MCF 10A (cell line): ENCODE measurements at regions not wholly inside any gene's neighbourhood (a gene's known extent, or its start where the extent isn't known, plus 50 kb on each side); places are given as distances from the start of the nearest gene placed in this dataset.

Experiments used
- BruUV-seq: library from RNA; stranded (reverse); fragments of 400-500 nt; replicated peaks from 2 replicates; lab custom pipeline; 2021; lab: Mats Ljungman, UMichigan
- CTCF ChIA-PET: fragments of 300-600 bp; sonication (Branson Sonifier 250); formaldehyde crosslinking; extraction: SDS; loops from one replicate; lab custom pipeline; 2021; ENCODE audit warnings: antibody characterized with exemption, inconsistent platforms; lab: Yijun Ruan, JAX
- POLR2A ChIA-PET: fragments of 300-600, 350-650 bp; sonication (Branson Sonifier 250); formaldehyde crosslinking; extraction: SDS; loops from one replicate; lab custom pipeline; 2020; ENCODE audit warnings: antibody characterized with exemption, inconsistent platforms; lab: Yijun Ruan, JAX
- DNase-seq: peaks from one replicate; pipeline ENCODE4 v3.0.0-alpha.2; 2018; ENCODE audit not compliant: unreplicated experiment
- H3K27ac Mint-ChIP-seq: one replicate; pipeline ENCODE4 v1.8.0; 2022; ENCODE audit warnings: mild to moderate bottlenecking, low read depth, mixed read lengths; ENCODE audit not compliant: unreplicated experiment
- H3K27me3 Mint-ChIP-seq: one replicate; pipeline ENCODE4 v1.8.0; 2022; ENCODE audit warnings: mixed read lengths; ENCODE audit not compliant: insufficient read depth, unreplicated experiment
- H3K36me3 Mint-ChIP-seq: one replicate; pipeline ENCODE4 v1.8.0; 2022; ENCODE audit warnings: mild to moderate bottlenecking, moderate library complexity, mixed read lengths; ENCODE audit not compliant: insufficient read depth, unreplicated experiment
- H3K4me1 Mint-ChIP-seq: one replicate; pipeline ENCODE4 v1.8.0; 2022; ENCODE audit warnings: mixed read lengths; ENCODE audit not compliant: insufficient read depth, unreplicated experiment
- H3K4me3 Mint-ChIP-seq: one replicate; pipeline ENCODE4 v1.8.0; 2022; ENCODE audit warnings: mild to moderate bottlenecking, moderate library complexity, mixed read lengths; ENCODE audit not compliant: unreplicated experiment
- H3K9me3 Mint-ChIP-seq: one replicate; pipeline ENCODE4 v1.8.0; 2022; ENCODE audit warnings: mixed read lengths; ENCODE audit not compliant: unreplicated experiment
- intact Hi-C: fragments of 100-400 bp; cut with micrococcal nuclease; formaldehyde crosslinking; loops from 2 replicates; pipeline ENCODE4 v1.14.1; 2022
- TF ChIP-seq, protein P1 (sequence below): fragments of 200-600 bp; IDR thresholded peaks from one replicate; pipeline ENCODE4 v1.8.0; 2022; ENCODE audit warnings: antibody characterized with exemption, mild to moderate bottlenecking; ENCODE audit not compliant: unreplicated experiment

DNA sequence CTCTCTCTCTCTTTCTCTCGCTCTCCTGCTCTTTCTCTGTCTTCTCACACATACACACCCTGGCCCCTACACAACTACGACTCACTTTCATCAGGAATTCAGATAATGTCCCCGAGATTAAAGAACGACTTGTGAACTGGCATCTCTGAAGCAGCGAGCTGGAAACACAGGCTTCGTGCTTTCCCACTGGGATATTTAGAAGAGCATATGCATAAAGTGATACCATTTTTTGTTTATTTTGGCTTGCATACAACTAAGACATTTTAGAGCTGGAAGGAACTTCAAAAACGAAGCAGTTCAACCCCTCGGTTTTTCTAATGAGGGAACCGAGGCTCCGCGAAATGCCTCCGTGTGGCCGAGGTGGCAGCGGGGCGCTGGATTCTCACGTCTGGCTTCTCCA lies 88.6 kb downstream of the ZBTB18 start:
- Mint-ChIP-seq H3K27ac (no peak overlapping the region), H3K9me3 (peaks cover 10% of the 10 kb centered on the region), H3K4me3 (no peak overlapping the region), H3K36me3 (no peaks in the 10 kb centered on the region), H3K27me3 (no peaks in the 10 kb centered on the region), H3K4me1 (no peaks in the 10 kb centered on the region)
- no TSS peak for BruUV-seq
- TF ChIP-seq, protein P1, sequence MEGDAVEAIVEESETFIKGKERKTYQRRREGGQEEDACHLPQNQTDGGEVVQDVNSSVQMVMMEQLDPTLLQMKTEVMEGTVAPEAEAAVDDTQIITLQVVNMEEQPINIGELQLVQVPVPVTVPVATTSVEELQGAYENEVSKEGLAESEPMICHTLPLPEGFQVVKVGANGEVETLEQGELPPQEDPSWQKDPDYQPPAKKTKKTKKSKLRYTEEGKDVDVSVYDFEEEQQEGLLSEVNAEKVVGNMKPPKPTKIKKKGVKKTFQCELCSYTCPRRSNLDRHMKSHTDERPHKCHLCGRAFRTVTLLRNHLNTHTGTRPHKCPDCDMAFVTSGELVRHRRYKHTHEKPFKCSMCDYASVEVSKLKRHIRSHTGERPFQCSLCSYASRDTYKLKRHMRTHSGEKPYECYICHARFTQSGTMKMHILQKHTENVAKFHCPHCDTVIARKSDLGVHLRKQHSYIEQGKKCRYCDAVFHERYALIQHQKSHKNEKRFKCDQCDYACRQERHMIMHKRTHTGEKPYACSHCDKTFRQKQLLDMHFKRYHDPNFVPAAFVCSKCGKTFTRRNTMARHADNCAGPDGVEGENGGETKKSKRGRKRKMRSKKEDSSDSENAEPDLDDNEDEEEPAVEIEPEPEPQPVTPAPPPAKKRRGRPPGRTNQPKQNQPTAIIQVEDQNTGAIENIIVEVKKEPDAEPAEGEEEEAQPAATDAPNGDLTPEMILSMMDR = no peak
- DNase-seq = no peak
- ChIA-PET POLR2A (no interaction called here), CTCF (no interaction called here)
- intact Hi-C loops = no loop called here

DNA sequence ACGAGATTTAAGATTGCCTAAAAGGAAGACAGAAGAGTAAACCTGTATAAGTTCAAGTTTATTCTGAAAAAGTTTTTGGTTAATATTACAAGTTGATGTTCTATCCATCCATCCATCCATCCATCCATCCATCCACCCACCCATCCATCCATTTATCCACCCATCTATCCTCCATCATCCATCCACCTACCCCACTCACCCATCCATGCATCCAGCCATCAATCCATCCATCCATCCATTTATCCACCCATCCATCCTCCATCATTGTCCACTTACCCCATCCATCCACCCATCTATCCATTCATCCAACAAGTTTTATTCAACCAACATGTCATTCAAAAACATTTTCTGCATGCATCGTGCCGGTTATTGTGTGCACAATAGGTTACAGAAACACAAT lies 89.3 kb downstream of the ZBTB18 start:
- no peak for DNase-seq
- no TSS peak for BruUV-seq
- Mint-ChIP-seq H3K4me3 (no peak overlapping the region), H3K9me3 (peaks cover 10% of the 10 kb centered on the region), H3K27ac (no peak overlapping the region), H3K36me3 (no peaks in the 10 kb centered on the region), H3K4me1 (no peaks in the 10 kb centered on the region), H3K27me3 (no peaks in the 10 kb centered on the region)
- TF ChIP-seq, protein P1 = no peak
- ChIA-PET CTCF (no interaction called here), POLR2A (no interaction called here)
- intact Hi-C loops = no loop called here

DNA sequence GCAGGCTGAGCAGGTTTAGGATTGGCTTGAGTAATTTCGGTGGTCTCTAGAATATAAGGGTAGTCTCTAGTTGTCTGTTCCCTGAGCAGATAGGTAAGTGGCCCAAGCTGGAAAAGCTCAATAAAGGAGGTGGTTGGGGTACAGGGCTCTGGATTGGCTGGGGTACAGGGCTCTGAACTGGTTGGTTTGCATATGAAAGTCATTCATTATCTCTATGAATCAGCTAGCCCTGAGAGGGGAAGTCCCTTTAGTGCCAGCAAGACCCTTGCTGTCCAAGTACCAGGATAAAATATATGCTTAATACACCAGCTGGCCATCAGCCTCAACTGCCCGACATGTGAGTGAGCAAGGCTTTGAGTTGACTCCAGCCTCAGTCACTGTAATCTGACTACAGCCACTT lies 93.0 kb downstream of the ZBTB18 start:
- CTCF ChIA-PET = interaction anchor here (0.6 to 0.7 kb wide), 2 partner anchors 43 to 1426 kb away, joined by 3 read pairs; no protein-coding TSS in a partner anchor

DNA sequence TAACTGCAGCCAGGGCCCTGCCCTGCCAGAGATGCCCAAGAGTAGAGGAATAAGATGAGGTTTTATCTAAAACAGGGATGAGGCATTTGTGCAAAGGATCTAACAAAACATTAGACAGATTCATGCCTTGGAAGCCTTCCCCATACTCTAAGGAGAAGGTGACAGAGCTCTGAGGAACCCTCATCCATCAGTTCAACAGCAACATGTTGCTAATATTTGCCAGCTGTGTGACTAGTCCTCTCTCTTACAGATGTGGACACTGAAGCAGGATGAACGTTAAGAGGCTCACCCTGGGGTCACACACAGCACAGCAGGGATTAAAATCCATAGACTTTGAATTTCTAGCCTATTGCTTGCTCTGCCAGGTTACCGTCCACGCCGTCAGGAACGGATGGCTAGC lies 99.0 kb downstream of the ZBTB18 start:
- H3K4me3 Mint-ChIP-seq = no peak overlapping the region
- H3K36me3 Mint-ChIP-seq = no peaks in the 10 kb centered on the region
- H3K27ac Mint-ChIP-seq = no peak overlapping the region
- intact Hi-C loops = no loop called here
- ChIA-PET CTCF (interaction anchor here (0.6 kb wide), 2 partner anchors 124 to 379 kb away, joined by 3 read pairs; no protein-coding TSS in a partner anchor), POLR2A (no interaction called here)
- BruUV-seq = no TSS peak
- no peaks in the 10 kb centered on the region for H3K4me1 Mint-ChIP-seq
- H3K9me3 Mint-ChIP-seq = no peaks in the 10 kb centered on the region
- no peak for DNase-seq
- TF ChIP-seq, protein P1 = no peak
- H3K27me3 Mint-ChIP-seq = no peaks in the 10 kb centered on the region

More for the DNA sequence above, 93.0 kb downstream of the ZBTB18 start:
- H3K9me3 Mint-ChIP-seq = peaks cover 10% of the 10 kb centered on the region
- H3K4me3 Mint-ChIP-seq = no peak overlapping the region
- POLR2A ChIA-PET = no interaction called here
- BruUV-seq = no TSS peak
- TF ChIP-seq, protein P1 = no peak
- intact Hi-C loops = no loop called here
- H3K36me3 Mint-ChIP-seq = no peaks in the 10 kb centered on the region
- H3K27me3 Mint-ChIP-seq = no peaks in the 10 kb centered on the region
- no peak for DNase-seq
- H3K4me1 Mint-ChIP-seq = no peaks in the 10 kb centered on the region
- no peak overlapping the region for H3K27ac Mint-ChIP-seq
